ENCODE measurements at regions not wholly inside any gene's neighbourhood (a gene's known extent, or its start where the extent isn't known, plus 50 kb on each side); places are given as distances from the start of the nearest gene placed in this dataset.

DNA sequence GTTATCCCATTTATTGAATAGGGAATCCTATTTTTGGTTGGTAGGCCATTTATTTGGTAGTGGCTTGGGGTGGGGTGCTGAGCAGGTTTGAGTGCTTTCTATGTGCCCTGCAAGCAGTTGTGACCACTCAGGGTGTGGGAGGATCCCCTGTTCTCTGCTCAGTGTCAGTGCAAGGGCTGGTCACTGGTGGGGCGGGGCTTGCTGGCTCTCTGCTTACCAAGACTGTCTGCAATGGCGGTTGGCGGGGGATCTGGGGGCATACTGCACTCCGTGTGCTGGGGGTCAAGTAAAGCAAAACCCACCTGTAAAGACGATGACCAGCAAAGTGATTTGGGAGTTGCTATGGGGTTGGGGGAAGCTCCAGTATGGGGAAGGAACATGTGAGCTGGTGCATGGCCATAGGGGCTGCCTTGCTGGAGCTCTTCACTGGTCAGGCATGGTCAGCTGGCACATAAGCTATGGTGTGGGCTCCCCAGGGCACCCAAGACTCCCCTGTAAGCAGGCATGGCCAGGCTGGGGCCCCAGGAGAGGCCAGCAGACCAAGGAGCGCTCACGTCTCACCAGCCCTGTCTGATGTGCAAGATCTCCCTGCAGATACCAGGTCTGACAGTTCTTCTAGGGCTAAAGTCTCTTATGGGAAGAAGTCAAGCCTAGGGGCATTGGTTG is 83.0 kb upstream of the GRXCR1 start:
- TF ChIP-seq, protein P1, sequence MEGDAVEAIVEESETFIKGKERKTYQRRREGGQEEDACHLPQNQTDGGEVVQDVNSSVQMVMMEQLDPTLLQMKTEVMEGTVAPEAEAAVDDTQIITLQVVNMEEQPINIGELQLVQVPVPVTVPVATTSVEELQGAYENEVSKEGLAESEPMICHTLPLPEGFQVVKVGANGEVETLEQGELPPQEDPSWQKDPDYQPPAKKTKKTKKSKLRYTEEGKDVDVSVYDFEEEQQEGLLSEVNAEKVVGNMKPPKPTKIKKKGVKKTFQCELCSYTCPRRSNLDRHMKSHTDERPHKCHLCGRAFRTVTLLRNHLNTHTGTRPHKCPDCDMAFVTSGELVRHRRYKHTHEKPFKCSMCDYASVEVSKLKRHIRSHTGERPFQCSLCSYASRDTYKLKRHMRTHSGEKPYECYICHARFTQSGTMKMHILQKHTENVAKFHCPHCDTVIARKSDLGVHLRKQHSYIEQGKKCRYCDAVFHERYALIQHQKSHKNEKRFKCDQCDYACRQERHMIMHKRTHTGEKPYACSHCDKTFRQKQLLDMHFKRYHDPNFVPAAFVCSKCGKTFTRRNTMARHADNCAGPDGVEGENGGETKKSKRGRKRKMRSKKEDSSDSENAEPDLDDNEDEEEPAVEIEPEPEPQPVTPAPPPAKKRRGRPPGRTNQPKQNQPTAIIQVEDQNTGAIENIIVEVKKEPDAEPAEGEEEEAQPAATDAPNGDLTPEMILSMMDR (IDR thresholded peaks at IDR 0.05; ENCODE audit: control insufficient read depth, extremely low read depth, insufficient read depth): no peak
- H3K4me3 ChIP-seq (ENCODE audit: low read depth, low read length): no peak overlapping the region
- no peak for DNase-seq (ENCODE audit: low read depth)

DNA sequence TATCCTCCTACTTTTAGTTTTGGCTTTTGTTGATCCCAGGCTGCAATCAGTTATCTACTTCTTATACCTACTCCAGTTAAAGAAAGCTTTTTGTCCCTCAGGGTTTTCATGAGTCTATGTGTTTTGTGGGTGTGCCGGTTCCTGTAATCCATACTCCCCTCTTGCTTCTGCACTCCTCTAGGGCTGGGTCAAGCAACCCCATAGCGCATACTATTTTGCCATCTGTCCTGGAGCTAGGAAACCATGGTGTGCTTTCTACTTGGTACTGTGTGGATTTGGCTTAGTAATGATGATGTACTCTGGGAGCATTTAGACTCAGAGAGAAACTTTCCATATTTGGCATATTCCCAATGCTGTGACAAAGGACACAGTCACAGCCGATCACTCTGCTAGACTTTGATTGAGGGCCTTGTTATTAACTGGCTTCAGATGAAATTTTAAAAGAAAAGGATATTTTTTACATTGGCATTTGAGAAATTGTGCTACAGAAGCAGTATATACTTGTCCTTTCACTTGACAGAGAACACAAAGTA is 86.1 kb upstream of the GRXCR1 start:
- no peak for DNase-seq (ENCODE audit: low read depth)
- TF ChIP-seq, protein P1 (IDR thresholded peaks at IDR 0.05; ENCODE audit: control insufficient read depth, extremely low read depth, insufficient read depth): no peak
- H3K4me3 ChIP-seq (ENCODE audit: low read depth, low read length): no peak overlapping the region

DNA sequence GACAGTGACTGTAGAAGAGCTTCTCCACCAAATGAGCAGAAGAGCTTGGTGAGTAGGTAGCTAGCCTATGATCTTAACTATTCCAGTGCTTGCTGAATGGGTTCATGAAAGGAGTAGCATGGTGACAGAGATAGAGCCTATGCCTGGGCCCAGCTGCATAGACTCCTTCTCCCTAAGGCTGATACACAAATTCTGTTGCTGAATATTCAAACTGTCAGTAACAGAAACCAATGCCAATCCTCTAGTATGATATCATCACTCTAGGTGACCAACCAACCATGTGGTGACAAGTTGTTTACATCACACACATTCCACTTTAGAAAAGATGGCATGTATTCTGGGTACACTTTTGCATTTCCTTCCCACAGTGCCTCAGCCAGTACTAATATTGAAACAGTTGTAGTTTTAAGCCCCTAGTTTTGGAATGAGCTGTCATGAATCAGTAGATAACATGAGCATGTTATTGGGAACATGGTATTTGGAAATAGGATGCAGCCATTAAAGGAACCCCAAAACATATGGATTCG is 103.4 kb upstream of the GRXCR1 start:
- TF ChIP-seq, protein P1 (IDR thresholded peaks at IDR 0.05; ENCODE audit: control insufficient read depth, extremely low read depth, insufficient read depth): no peak
- no peak for DNase-seq (ENCODE audit: low read depth)
- no peak overlapping the region for H3K4me3 ChIP-seq (ENCODE audit: low read depth, low read length)

DNA sequence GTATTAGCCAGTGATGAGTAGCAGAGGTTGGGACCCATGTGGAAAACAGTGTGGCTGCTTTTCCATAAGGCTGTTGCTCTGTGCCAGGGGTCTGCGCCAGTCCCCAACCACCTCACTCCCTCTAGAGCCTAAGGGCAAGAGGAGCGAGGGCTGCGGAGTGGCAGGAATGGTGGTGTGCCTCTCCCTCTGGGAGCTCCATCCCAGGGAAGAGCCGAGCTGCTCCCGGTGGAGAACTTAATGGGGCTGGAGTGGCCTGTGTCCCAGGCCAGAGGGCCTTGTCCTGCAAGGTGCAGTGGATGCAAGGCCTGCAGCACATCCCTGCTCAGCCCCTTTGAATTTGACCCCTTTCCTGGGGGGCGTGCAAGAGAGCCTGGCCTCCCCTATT is 105.4 kb upstream of the GRXCR1 start:
- TF ChIP-seq, protein P1 (IDR thresholded peaks at IDR 0.05; ENCODE audit: control insufficient read depth, extremely low read depth, insufficient read depth): no peak
- DNase-seq (ENCODE audit: low read depth): no peak
- no peak overlapping the region for H3K4me3 ChIP-seq (ENCODE audit: low read depth, low read length)

DNA sequence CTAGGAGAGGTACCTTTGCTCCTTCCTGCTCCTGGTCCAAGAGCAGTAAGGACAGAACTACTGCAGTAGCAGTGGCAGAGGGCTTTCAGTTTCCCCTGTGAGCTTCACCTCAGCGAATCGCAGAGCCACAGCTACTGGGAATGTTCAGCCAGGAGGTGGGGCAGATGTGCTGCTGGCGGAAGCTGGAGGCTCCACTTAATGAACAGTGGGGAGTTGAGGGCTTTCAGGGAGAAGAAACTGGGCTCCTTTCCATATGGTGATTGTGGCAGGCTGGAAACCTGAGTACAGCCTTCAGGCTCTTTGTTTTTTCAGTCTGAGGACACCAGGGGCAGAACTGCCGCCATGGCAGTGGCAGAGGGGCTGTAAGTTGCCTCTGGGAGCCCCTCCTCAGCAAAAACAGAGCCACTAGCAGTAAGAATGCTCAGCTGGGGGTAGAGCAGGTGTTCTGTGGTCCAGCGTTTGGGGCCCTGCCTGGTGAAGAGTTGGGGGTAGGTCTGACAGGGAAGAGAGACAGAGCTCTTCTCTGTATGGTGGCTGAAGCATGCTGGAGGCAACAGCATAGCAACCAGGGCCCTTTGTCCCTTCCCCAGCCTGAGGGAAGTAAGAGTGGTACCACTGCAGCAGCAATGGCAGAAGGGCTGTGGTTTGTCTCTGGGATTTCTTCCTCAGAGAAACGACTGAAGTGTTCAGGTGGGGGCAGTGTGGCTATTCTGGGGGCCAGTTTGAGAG is 106.0 kb upstream of the GRXCR1 start:
- no peak for DNase-seq (ENCODE audit: low read depth)
- TF ChIP-seq, protein P1 (IDR thresholded peaks at IDR 0.05; ENCODE audit: control insufficient read depth, extremely low read depth, insufficient read depth): no peak
- H3K4me3 ChIP-seq (ENCODE audit: low read depth, low read length): no peak overlapping the region

DNA sequence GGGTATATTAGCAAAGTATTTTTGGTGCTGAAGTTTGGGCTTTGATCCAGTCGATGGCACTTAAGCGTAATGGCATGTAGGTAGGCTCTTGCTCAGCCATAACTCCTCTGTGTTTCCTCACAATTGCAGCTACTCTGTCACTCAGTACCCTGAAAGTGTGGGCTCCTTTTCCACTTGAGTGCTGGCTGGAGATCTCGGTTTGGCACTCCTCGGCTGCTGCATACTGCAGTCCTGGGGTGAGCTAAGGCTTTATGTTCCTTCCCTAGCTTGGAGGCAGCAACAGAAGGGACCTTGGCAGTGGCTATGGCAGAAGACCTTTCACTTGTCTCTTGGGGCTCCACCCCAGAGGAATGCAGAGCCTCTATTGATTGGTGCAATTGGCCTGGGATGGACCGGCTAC is 106.7 kb upstream of the GRXCR1 start:
- DNase-seq (ENCODE audit: low read depth): no peak
- no peak overlapping the region for H3K4me3 ChIP-seq (ENCODE audit: low read depth, low read length)
- TF ChIP-seq, protein P1 (IDR thresholded peaks at IDR 0.05; ENCODE audit: control insufficient read depth, extremely low read depth, insufficient read depth): no peak

Data from LNCaP clone FGC (cell line).